PC-3 (cell line): ENCODE measurements at regions not wholly inside any gene's neighbourhood (a gene's known extent, or its start where the extent isn't known, plus 50 kb on each side); places are given as distances from the start of the nearest gene placed in this dataset.

Source experiments
- EZH2 ChIP-seq: fragments of 300-600 bp; sonication (generic); IDR thresholded peaks from one replicate; pipeline ENCODE4 v1.6.1; 2017; ENCODE audit warnings: antibody characterized with exemption, mild to moderate bottlenecking, low read length; ENCODE audit not compliant: unreplicated experiment
- TF ChIP-seq, protein P1 (sequence below): fragments of 300-600 bp; sonication (generic); conservative IDR thresholded peaks from 2 replicates; pipeline ENCODE4 v1.5.1; 2017; ENCODE audit warnings: antibody characterized with exemption, low read depth, mild to moderate bottlenecking, low read length

DNA sequence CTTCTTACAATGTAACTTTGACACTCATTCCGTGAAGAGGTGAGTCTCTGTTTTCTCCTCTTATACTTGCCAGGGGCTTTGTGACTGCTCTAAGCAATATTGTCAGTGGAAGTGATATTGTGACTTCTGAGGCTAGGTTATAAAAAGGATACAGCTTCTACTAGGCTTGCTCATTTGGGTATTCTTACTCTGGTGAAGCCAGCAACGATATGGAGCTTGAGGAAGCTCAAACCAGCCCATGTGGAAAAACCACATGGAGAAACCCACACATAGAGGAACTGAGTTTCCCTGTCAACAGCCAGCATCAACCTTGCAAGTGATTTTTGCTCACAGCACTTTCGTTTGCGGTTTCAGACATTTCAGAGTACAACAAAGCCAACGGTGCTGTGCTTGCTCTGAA, 149.6 kb upstream of the SEMA3E start:
- TF ChIP-seq, protein P1, sequence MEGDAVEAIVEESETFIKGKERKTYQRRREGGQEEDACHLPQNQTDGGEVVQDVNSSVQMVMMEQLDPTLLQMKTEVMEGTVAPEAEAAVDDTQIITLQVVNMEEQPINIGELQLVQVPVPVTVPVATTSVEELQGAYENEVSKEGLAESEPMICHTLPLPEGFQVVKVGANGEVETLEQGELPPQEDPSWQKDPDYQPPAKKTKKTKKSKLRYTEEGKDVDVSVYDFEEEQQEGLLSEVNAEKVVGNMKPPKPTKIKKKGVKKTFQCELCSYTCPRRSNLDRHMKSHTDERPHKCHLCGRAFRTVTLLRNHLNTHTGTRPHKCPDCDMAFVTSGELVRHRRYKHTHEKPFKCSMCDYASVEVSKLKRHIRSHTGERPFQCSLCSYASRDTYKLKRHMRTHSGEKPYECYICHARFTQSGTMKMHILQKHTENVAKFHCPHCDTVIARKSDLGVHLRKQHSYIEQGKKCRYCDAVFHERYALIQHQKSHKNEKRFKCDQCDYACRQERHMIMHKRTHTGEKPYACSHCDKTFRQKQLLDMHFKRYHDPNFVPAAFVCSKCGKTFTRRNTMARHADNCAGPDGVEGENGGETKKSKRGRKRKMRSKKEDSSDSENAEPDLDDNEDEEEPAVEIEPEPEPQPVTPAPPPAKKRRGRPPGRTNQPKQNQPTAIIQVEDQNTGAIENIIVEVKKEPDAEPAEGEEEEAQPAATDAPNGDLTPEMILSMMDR = no peak
- no peak for TF ChIP-seq EZH2
